Gastroesophageal sphincter (tissue), 4 donors: ENCODE measurements at regions not wholly inside any gene's neighbourhood (a gene's known extent, or its start where the extent isn't known, plus 50 kb on each side); places are given as distances from the start of the nearest gene placed in this dataset.

Source experiments
- ATAC-seq: fragments of 150-250 bp; one replicate; pipeline ENCODE4 v1.9.1; 2016; ENCODE audit warnings: mild to moderate bottlenecking, moderate library complexity
- H3K27ac ChIP-seq, 4 donors: fragments of 200-600 bp; sonication (generic) in 3 of 4; 1 replicate in 3 of 4; 2 replicates in 1 of 4; pipeline ENCODE4 v1.5.1; 2016 to 2019
- H3K27me3 ChIP-seq: fragments of 200-600 bp; sonication (generic); one replicate; pipeline ENCODE4 v1.5.1; 2019
- H3K36me3 ChIP-seq, 2 donors: fragments of 200-600 bp; sonication (generic); one replicate each; pipeline ENCODE4 v1.5.1; 2019; ENCODE audit warnings: control low read depth in 1 of 2
- H3K4me1 ChIP-seq, 3 donors: fragments of 200-600 bp; sonication (generic); 1 replicate in 2 of 3; 2 replicates in 1 of 3; pipeline ENCODE4 v1.5.1; 2016 to 2019; ENCODE audit warnings: control low read depth in 2 of 3
- H3K4me3 ChIP-seq, 2 donors: fragments of 200-600 bp; sonication (generic); one replicate each; pipeline ENCODE4 v1.5.1; 2019; ENCODE audit warnings: mild to moderate bottlenecking in 1 of 2, moderate library complexity in 1 of 2
- H3K9me3 ChIP-seq, 3 donors: fragments of 200-600 bp; sonication (generic); one replicate each; pipeline ENCODE4 v1.5.1; 2017 to 2019; ENCODE audit warnings: control low read depth in 2 of 3
- EP300 ChIP-seq: sonication (generic); formaldehyde crosslinking; IDR thresholded peaks from one replicate; pipeline ENCODE4 v1.6.1; 2017; ENCODE audit warnings: antibody characterized with exemption, mild to moderate bottlenecking
- POLR2A ChIP-seq, 2 donors: fragments of 450-650 bp; IDR thresholded peaks; one replicate each; pipeline ENCODE4 v1.6.1; 2017; ENCODE audit warnings: antibody characterized with exemption in 2 of 2, mild to moderate bottlenecking in 2 of 2, moderate library complexity in 1 of 2
- POLR2AphosphoS5 ChIP-seq: sonication (generic); formaldehyde crosslinking; IDR thresholded peaks from one replicate; pipeline ENCODE4 v1.6.1; 2017; ENCODE audit warnings: antibody characterized with exemption
- WGBS, 2 donors: methylation state at CpG; one replicate each; pipeline ENCODE4 v1.1.5; 2018; ENCODE audit warnings: low coverage in 1 of 2; 5-methylcytosine and 5-hydroxymethylcytosine counted together
- TF ChIP-seq, protein P1 (sequence below), 4 experiments: fragments of 200-600 bp in 2 of 4; fragments of 450-650 bp in 2 of 4; sonication (generic) in 1 of 4; IDR thresholded peaks; one replicate each; pipeline ENCODE4 v1.5.1; 2017 to 2019; ENCODE audit warnings: antibody characterized with exemption in 4 of 4, mild to moderate bottlenecking in 2 of 4, moderate library complexity in 2 of 4

DNA sequence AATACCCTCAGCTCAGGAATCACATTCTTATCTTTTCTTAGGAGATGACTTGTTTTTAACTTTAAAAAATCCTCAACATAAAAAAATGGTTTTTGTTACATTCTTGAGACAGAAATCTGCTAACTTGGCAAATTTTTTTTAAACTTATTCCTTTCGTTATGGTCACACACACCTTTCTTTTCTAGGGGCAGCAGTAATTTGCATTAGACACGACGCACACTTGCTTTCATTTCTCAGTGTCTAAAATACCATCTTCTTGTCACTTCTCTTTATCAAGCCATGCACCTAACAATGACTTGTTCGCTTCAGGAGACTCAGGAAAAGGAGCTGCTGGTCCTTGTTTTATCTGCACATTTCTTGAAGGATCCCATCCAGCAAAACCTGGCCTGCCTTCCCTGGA, 112.6 kb upstream of the TBL1X start:
- Histone ChIP-seq H3K36me3 (no peaks in the 10 kb centered on the region), H3K27me3 (no peaks in the 10 kb centered on the region), H3K27ac (no peak overlapping the region), H3K4me3 (no peak overlapping the region), H3K9me3 (no peaks in the 10 kb centered on the region), H3K4me1 (peaks cover 0 to 13% (median 4%) of the 10 kb centered on the region in 3 donors)
- ATAC-seq: no peak
- WGBS, 2 donors: 50 to 60% methylated on average over 1 to 2 of the region's 4 CpGs
- no peak for TF ChIP-seq POLR2A (IDR thresholded peaks at IDR 0.05)

DNA sequence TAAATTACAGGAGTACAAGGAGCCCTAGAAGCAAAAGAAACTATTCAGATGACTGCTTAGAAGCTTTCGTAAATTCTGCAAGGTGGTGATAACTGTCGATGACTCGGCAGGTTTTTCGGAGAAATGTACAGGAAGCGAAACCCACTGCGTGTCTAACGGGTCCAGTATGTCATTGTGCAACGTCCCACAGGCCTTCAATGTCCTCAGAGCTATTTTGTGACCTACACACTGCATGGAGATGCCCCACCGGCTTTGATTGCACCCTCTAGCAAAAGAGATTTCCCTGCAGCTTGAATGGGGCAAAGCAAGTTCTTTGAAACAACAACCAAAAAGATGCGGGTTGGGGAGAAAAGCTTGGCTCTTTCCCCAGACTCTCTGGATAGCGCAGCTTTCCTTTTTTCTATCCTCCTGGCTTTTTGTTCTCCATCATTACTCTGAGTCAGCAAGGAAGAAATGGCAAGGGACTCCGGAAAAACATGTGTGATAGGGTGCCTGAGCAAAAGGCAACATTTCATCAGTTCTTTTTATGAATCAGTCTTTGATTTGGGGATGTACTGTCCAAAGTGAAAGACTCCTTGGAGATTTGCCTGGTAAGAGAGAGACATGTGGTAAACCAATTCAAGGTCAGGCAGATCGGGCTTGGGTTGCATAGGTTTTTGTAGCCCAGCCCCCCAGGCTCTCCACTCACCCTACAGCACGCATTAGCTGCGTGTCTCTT, 112.0 kb upstream of the TBL1X start:
- Histone ChIP-seq H3K27me3 (no peaks in the 10 kb centered on the region), H3K9me3 (no peaks in the 10 kb centered on the region), H3K4me1 (peaks cover 0 to 13% (median 4%) of the 10 kb centered on the region in 3 donors), H3K27ac (no peak overlapping the region), H3K36me3 (no peaks in the 10 kb centered on the region), H3K4me3 (no peak overlapping the region)
- TF ChIP-seq, protein P1, sequence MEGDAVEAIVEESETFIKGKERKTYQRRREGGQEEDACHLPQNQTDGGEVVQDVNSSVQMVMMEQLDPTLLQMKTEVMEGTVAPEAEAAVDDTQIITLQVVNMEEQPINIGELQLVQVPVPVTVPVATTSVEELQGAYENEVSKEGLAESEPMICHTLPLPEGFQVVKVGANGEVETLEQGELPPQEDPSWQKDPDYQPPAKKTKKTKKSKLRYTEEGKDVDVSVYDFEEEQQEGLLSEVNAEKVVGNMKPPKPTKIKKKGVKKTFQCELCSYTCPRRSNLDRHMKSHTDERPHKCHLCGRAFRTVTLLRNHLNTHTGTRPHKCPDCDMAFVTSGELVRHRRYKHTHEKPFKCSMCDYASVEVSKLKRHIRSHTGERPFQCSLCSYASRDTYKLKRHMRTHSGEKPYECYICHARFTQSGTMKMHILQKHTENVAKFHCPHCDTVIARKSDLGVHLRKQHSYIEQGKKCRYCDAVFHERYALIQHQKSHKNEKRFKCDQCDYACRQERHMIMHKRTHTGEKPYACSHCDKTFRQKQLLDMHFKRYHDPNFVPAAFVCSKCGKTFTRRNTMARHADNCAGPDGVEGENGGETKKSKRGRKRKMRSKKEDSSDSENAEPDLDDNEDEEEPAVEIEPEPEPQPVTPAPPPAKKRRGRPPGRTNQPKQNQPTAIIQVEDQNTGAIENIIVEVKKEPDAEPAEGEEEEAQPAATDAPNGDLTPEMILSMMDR (IDR thresholded peaks at IDR 0.05): no peak
- no peak for TF ChIP-seq POLR2AphosphoS5
- no peak for TF ChIP-seq POLR2A (IDR thresholded peaks at IDR 0.05)
- no peak for TF ChIP-seq EP300
- WGBS, 2 donors: 22 to 35% methylated on average over 4 to 11 of the region's 15 CpGs
- ATAC-seq: peak; percentile 48

DNA sequence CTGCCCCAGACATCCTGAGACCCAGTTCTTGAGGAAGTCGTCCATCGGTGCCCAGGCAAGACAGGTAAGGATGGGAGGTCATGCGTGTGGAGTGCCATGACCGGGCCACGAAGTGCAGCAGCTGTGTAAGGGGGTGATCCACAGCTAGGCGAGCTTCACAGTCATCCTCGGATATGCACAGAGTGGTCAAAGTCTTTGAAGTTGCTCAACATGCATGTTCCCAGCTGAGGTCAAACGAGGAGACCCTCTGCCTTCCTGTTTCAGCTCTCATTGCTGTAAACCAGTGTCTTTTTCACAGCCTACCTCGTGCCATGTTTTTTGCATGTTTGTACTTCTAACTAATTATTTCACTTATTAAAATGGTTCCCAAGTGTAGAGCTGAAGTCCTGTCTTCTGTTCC, 109.9 kb upstream of the TBL1X start:
- no peaks in the 10 kb centered on the region for H3K27me3 ChIP-seq
- H3K4me3 ChIP-seq: no peak overlapping the region
- H3K9me3 ChIP-seq: no peaks in the 10 kb centered on the region
- no peaks in the 10 kb centered on the region for H3K36me3 ChIP-seq
- peaks cover 0 to 7% (median 0%) of the 10 kb centered on the region in 3 donors for H3K4me1 ChIP-seq
- TF ChIP-seq POLR2A (IDR thresholded peaks at IDR 0.05) (no peak), EP300 (no peak), POLR2AphosphoS5 (no peak)
- TF ChIP-seq, protein P1 (IDR thresholded peaks at IDR 0.05): no peak
- no peak overlapping the region for H3K27ac ChIP-seq
- no peak for ATAC-seq
- 90 to 100% methylated on average over 2 to 5 of the region's 9 CpGs for WGBS, 2 donors

DNA sequence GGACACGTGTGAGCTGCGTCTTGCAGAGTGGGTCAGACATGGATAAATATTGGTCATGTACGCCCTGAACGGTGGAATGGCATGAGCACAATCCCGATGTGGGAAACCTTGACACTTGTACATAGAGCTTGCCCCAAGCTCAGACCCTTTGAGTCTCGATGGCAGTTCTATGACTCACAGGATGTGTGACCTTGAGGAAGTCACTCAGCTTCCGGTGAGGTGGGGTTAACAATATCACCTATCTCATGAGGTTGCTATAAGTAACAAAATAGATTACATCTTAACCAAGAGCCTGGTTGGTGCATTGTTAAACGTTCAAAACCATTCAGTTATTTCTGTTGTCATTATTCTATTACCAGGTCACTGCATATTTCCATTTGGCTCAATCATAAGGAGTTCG, 109.1 kb upstream of the TBL1X start:
- H3K4me1 ChIP-seq: peaks cover 0 to 7% (median 0%) of the 10 kb centered on the region in 3 donors
- H3K9me3 ChIP-seq: no peaks in the 10 kb centered on the region
- H3K27ac ChIP-seq: no peak overlapping the region
- no peak for ATAC-seq
- H3K36me3 ChIP-seq: no peaks in the 10 kb centered on the region
- WGBS, 2 donors: 67 to 86% methylated on average over 1 to 6 of the region's 9 CpGs
- no peak overlapping the region for H3K4me3 ChIP-seq
- H3K27me3 ChIP-seq: no peaks in the 10 kb centered on the region
- TF ChIP-seq, protein P1 (IDR thresholded peaks at IDR 0.05): no peak
- no peak for TF ChIP-seq EP300
- no peak for TF ChIP-seq POLR2A (IDR thresholded peaks at IDR 0.05)
- no peak for TF ChIP-seq POLR2AphosphoS5

DNA sequence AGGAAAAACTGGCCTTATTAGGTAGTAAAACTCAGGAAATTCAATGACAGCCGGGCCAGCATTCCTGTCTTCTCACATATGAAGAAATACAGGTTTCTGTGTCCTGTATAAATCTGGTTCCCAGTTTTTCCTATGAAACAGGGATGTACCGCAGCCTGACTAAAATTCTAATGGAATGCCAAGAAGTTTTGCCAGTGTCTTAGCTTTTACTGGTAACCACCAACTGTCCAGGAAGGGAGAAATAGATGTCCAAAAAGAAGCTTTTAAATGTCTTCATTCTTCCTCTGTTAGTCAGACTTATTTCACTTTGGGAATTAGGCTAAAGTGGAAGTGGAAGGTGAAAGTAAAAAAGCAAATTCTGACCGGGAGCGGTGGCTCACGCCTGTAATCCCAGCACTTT, 108.0 kb upstream of the TBL1X start:
- Histone ChIP-seq H3K4me3 (no peak overlapping the region), H3K36me3 (no peaks in the 10 kb centered on the region), H3K27me3 (no peaks in the 10 kb centered on the region), H3K27ac (no peak overlapping the region), H3K9me3 (no peaks in the 10 kb centered on the region), H3K4me1 (peaks cover 0 to 7% (median 0%) of the 10 kb centered on the region in 3 donors)
- TF ChIP-seq POLR2AphosphoS5: no peak
- TF ChIP-seq POLR2A (IDR thresholded peaks at IDR 0.05): no peak
- TF ChIP-seq, protein P1 (IDR thresholded peaks at IDR 0.05): no peak
- no peak for TF ChIP-seq EP300
- 80% methylated on average over 1 to 5 of the region's 5 CpGs for WGBS, 2 donors
- no peak for ATAC-seq
